HG02970 (cell line): ENCODE measurements at regions not wholly inside any gene's neighbourhood (a gene's known extent, or its start where the extent isn't known, plus 50 kb on each side); places are given as distances from the start of the nearest gene placed in this dataset.
A peak's percentile ranks its signal among the peaks of the same experiment; 100 is the strongest.

Source experiments
- ATAC-seq: cut with Tn5 transposase; IDR thresholded peaks from one replicate; pipeline ENCODE4 v1.9.1; 2021; ENCODE audit warnings: mild to moderate bottlenecking, moderate library complexity, moderate number of reproducible peaks; ENCODE audit not compliant: unreplicated experiment, low FRiP score

- no peak for ATAC-seq
Observed at GRCh38 chr2:64196963-64197362, 52.7 kb upstream of the PELI1 start.

- ATAC-seq: no peak
Observed at GRCh38 chr2:64201151-64201550, 56.9 kb upstream of the PELI1 start.

- no peak for ATAC-seq
Observed at GRCh38 chr2:64202206-64202845, 58.1 kb upstream of the PELI1 start.

GRCh38 chr2:64203131-64203857, 59.1 kb upstream of the PELI1 start:
- ATAC-seq: no peak

GRCh38 chr2:64203858-64204632, 59.8 kb upstream of the PELI1 start:
- peak; percentile 69 for ATAC-seq

GRCh38 chr2:64204703-64205102, 60.5 kb upstream of the PELI1 start:
- no peak for ATAC-seq

- no peak for ATAC-seq
Observed at GRCh38 chr2:64205415-64205814, 61.2 kb upstream of the PELI1 start.

GRCh38 chr2:64207573-64207972, 63.4 kb upstream of the PELI1 start:
- no peak for ATAC-seq

GRCh38 chr2:64210816-64211215, 66.6 kb upstream of the PELI1 start:
- no peak for ATAC-seq

GRCh38 chr2:64211276-64211921, 67.2 kb upstream of the PELI1 start:
- ATAC-seq: no peak

GRCh38 chr2:64212346-64212745, 68.1 kb upstream of the PELI1 start:
- ATAC-seq: no peak

- no peak for ATAC-seq
Observed at GRCh38 chr2:64212801-64213321, 68.6 kb upstream of the PELI1 start.

GRCh38 chr2:64213532-64214275, 69.5 kb upstream of the PELI1 start:
- peak; percentile 31 for ATAC-seq

- ATAC-seq: peak; percentile 45
Observed at GRCh38 chr2:64214281-64215115, 70.3 kb upstream of the PELI1 start.

- ATAC-seq: no peak
Observed at GRCh38 chr2:64217198-64217869, 73.1 kb upstream of the PELI1 start.

- ATAC-seq: no peak
Observed at GRCh38 chr2:64218137-64218802, 74.0 kb upstream of the PELI1 start.

- ATAC-seq: no peak
Observed at GRCh38 chr2:64219149-64219548, 74.9 kb upstream of the PELI1 start.

GRCh38 chr2:64220265-64220664, 76.0 kb upstream of the PELI1 start:
- ATAC-seq: no peak
